Sigmoid colon (tissue), 6 donors: ENCODE measurements at regions not wholly inside any gene's neighbourhood (a gene's known extent, or its start where the extent isn't known, plus 50 kb on each side); places are given as distances from the start of the nearest gene placed in this dataset.

ENCODE experiments used
- DNase-seq: peaks from one replicate; pipeline ENCODE4 v3.0.0-alpha.2; 2019
- H3K27ac ChIP-seq, 4 donors: fragments of 200-600 bp; sonication (generic); one replicate each; pipeline ENCODE4 v1.5.1; 2016 to 2019; ENCODE audit warnings: mild to moderate bottlenecking in 1 of 4
- H3K27me3 ChIP-seq, 3 donors: fragments of 200-600 bp; sonication (generic); one replicate each; pipeline ENCODE4 v1.5.1; 2019; ENCODE audit warnings: mild to moderate bottlenecking in 1 of 3
- H3K36me3 ChIP-seq, 4 donors: fragments of 200-600 bp; sonication (generic); one replicate each; pipeline ENCODE4 v1.5.1; 2016 to 2019
- H3K4me1 ChIP-seq, 4 donors: fragments of 200-600 bp; sonication (generic); one replicate each; pipeline ENCODE4 v1.5.1; 2017 to 2019
- H3K4me3 ChIP-seq, 4 donors: fragments of 200-600 bp; sonication (generic); one replicate each; pipeline ENCODE4 v1.5.1; 2017 to 2019; ENCODE audit warnings: mild to moderate bottlenecking in 2 of 4, moderate library complexity in 1 of 4
- H3K9me3 ChIP-seq, 4 donors: fragments of 200-600 bp in 3 of 4; sonication (generic) in 3 of 4; one replicate each; pipeline versions ENCODE4 v1.5.1 to v1.6.1; 2013 to 2019
- EP300 ChIP-seq, 4 donors: sonication (generic); formaldehyde crosslinking; IDR thresholded peaks; one replicate each; pipeline ENCODE4 v1.6.1; 2017; ENCODE audit warnings: antibody characterized with exemption in 4 of 4
- POLR2A ChIP-seq, 2 donors: fragments of 450-650 bp; IDR thresholded peaks; one replicate each; pipeline ENCODE4 v1.6.1; 2016; ENCODE audit warnings: antibody characterized with exemption in 2 of 2, mild to moderate bottlenecking in 2 of 2, moderate library complexity in 2 of 2
- POLR2AphosphoS5 ChIP-seq, 4 donors: sonication (generic); formaldehyde crosslinking; IDR thresholded peaks; one replicate each; pipeline ENCODE4 v1.6.1; 2017; ENCODE audit warnings: antibody characterized with exemption in 4 of 4
- WGBS, 2 donors: extraction: QIAGEN DNeasy Blood & Tissue Kit; methylation state at CpG; one replicate each; pipeline ENCODE4 v1.1.7; 2013; 5-methylcytosine and 5-hydroxymethylcytosine counted together
- intact Hi-C: fragments of 100-400 bp; cut with DNase I; formaldehyde crosslinking; loops from one replicate; pipeline ENCODE4 v1.15.1; 2023
- TF ChIP-seq, protein P1 (sequence below), 4 experiments: fragments of 450-650 bp in 3 of 4; fragments of 200-600 bp in 1 of 4; IDR thresholded peaks; one replicate each; pipeline ENCODE4 v1.5.1; 2016 to 2019; ENCODE audit warnings: antibody characterized with exemption in 4 of 4, mild to moderate bottlenecking in 3 of 4, moderate library complexity in 2 of 4
- donor health status: healthy with polysubstance abuse.
- donor health status: healthy.

DNA sequence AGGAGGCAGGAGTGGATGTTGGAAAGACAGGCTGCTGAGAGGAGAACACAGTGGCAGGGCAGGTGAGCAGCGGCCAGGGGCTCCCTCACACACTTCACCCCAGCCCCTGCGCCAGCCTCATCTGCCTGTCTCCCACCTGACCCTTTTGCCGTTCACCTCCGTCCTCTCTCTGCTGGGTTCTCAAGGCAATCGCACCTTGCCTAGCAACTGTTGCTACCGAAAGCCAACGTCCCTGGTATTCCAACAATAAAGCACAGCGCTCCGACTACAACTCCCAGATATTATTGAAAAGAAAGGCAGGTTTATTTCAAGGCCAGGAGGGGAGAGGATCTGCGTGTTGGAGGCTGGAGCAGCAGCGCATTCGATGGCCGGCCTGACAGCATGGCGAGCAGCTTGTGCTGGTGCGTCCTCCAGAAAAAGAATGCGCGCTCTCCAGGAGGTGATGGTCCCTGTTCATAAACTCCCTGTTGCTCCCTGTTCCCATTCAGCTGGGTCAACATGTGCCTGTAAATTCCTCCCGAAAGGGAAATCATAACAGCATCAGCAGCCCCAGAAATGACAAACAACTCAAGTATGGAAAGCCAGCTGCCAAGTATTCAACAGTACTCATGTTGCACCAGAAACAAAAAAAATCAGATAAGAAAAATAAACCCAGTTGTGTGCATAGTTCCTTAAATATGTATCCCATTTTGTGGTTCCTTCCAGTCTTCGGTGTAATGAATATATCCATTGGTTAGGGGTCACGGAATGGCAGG lies 153.0 kb upstream of the DIO3 start:
- H3K27ac ChIP-seq: no peak overlapping the region
- TF ChIP-seq EP300 (IDR thresholded peaks at IDR 0.05): no peak
- TF ChIP-seq POLR2A (IDR thresholded peaks at IDR 0.05): no peak
- TF ChIP-seq, protein P1, sequence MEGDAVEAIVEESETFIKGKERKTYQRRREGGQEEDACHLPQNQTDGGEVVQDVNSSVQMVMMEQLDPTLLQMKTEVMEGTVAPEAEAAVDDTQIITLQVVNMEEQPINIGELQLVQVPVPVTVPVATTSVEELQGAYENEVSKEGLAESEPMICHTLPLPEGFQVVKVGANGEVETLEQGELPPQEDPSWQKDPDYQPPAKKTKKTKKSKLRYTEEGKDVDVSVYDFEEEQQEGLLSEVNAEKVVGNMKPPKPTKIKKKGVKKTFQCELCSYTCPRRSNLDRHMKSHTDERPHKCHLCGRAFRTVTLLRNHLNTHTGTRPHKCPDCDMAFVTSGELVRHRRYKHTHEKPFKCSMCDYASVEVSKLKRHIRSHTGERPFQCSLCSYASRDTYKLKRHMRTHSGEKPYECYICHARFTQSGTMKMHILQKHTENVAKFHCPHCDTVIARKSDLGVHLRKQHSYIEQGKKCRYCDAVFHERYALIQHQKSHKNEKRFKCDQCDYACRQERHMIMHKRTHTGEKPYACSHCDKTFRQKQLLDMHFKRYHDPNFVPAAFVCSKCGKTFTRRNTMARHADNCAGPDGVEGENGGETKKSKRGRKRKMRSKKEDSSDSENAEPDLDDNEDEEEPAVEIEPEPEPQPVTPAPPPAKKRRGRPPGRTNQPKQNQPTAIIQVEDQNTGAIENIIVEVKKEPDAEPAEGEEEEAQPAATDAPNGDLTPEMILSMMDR (IDR thresholded peaks at IDR 0.05): no peak
- TF ChIP-seq POLR2AphosphoS5 (IDR thresholded peaks at IDR 0.05): peak in 1 of 4 donors; percentile 10
- no peaks in the 10 kb centered on the region for H3K4me1 ChIP-seq
- no peaks in the 10 kb centered on the region for H3K36me3 ChIP-seq
- H3K9me3 ChIP-seq: no peaks in the 10 kb centered on the region
- no peaks in the 10 kb centered on the region for H3K27me3 ChIP-seq
- no peak overlapping the region for H3K4me3 ChIP-seq
- DNase-seq: no peak
- intact Hi-C loops: no loop called here
- 47 to 73% methylated on average over 20 of the region's 20 CpGs for WGBS, 2 donors

DNA sequence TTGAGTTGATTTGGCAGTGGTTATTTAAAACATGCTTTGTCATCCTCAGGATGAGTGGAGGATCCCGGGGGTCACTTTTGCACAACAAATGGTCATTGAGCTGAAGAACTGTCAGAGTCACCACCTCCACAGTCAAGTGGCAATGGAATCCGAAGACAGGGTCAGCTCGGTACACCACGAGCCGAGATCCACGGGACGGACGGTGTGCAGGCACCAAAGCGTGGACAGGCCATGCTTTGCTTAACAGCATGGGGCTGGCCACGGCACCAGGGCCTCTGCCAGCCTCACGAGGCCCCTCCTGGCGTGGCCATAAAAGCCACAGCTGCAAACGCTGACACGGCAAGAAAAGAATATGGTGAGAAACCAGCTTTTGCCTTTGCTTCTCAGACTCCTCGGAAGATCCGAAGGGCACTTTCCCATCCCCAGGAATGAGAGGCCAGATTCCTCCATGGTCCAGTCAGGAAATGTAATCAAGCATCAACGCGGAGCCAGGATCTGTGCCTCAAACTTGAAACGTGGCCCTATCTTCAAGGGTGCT lies 152.2 kb upstream of the DIO3 start:
- no peak overlapping the region for H3K27ac ChIP-seq
- 85 to 87% methylated on average over 19 of the region's 19 CpGs for WGBS, 2 donors
- TF ChIP-seq POLR2AphosphoS5 (IDR thresholded peaks at IDR 0.05) (no peak), POLR2A (IDR thresholded peaks at IDR 0.05) (no peak), EP300 (IDR thresholded peaks at IDR 0.05) (no peak)
- TF ChIP-seq, protein P1 (IDR thresholded peaks at IDR 0.05): no peak
- no peaks in the 10 kb centered on the region for H3K36me3 ChIP-seq
- H3K4me1 ChIP-seq: no peaks in the 10 kb centered on the region
- H3K9me3 ChIP-seq: no peaks in the 10 kb centered on the region
- no peaks in the 10 kb centered on the region for H3K27me3 ChIP-seq
- no peak for DNase-seq
- H3K4me3 ChIP-seq: no peak overlapping the region
- intact Hi-C loops: no loop called here

- no peaks in the 10 kb centered on the region for H3K27me3 ChIP-seq
- intact Hi-C loops: no loop called here
- TF ChIP-seq POLR2AphosphoS5 (IDR thresholded peaks at IDR 0.05) (no peak), EP300 (IDR thresholded peaks at IDR 0.05) (no peak), POLR2A (IDR thresholded peaks at IDR 0.05) (no peak)
- TF ChIP-seq, protein P1 (IDR thresholded peaks at IDR 0.05): no peak
- no peak for DNase-seq
- no peaks in the 10 kb centered on the region for H3K36me3 ChIP-seq
- H3K27ac ChIP-seq: no peak overlapping the region
- no peaks in the 10 kb centered on the region for H3K4me1 ChIP-seq
- no peak overlapping the region for H3K4me3 ChIP-seq
- 52 to 70% methylated on average over 5 of the region's 5 CpGs for WGBS, 2 donors
- no peaks in the 10 kb centered on the region for H3K9me3 ChIP-seq
Observed at GRCh38 chr14:101410126-101410525, 151.2 kb upstream of the DIO3 start.

DNA sequence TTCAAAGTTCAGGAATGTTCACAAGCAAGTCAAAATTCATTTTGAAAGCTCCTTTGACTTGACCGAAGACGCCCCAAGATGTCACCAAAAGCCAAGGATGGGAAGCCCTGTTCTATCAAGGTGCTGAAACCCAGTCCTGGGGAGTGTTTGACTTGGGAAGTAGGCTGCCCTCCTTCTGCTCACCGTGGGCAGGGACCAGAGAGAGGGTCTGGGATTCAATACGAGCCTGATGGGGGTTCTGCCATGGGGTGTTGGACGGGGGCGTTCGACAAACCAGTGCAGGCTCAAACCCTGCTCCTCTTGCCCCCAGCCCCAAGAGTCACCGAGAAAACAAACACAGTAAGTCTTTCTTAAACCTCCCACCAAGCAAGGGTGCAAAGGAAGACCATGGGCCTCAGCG lies 150.1 kb upstream of the DIO3 start:
- 94 to 95% methylated on average over 9 of the region's 9 CpGs for WGBS, 2 donors
- intact Hi-C loops: no loop called here
- no peaks in the 10 kb centered on the region for H3K27me3 ChIP-seq
- no peaks in the 10 kb centered on the region for H3K4me1 ChIP-seq
- no peak for DNase-seq
- H3K9me3 ChIP-seq: no peaks in the 10 kb centered on the region
- TF ChIP-seq POLR2AphosphoS5 (IDR thresholded peaks at IDR 0.05) (no peak), EP300 (IDR thresholded peaks at IDR 0.05) (no peak), POLR2A (IDR thresholded peaks at IDR 0.05) (no peak)
- TF ChIP-seq, protein P1 (IDR thresholded peaks at IDR 0.05): no peak
- no peak overlapping the region for H3K4me3 ChIP-seq
- no peaks in the 10 kb centered on the region for H3K36me3 ChIP-seq
- H3K27ac ChIP-seq: no peak overlapping the region
